ENCODE measurements at regions not wholly inside any gene's neighbourhood (a gene's known extent, or its start where the extent isn't known, plus 50 kb on each side); places are given as distances from the start of the nearest gene placed in this dataset.

GRCh38 chr4:177951026-177951425 is 508.8 kb upstream of the AGA start:
- Histone ChIP-seq H3K27me3 (ENCODE audit: insufficient read depth, poor library complexity, severe bottlenecking) (no peaks in the 10 kb centered on the region), H3K4me3 (replicated peaks; ENCODE audit: insufficient read depth, low read length) (no peak overlapping the region), H3K27ac (replicated peaks) (no peak overlapping the region)
- no peak for DNase-seq (ENCODE audit: low read depth in 1 of 2, low spot score in 1 of 2)
- TF ChIP-seq SPI1 (IDR thresholded peaks at IDR 0.05; ENCODE audit: borderline replicate concordance, low read depth) (no peak), GABPA (IDR thresholded peaks at IDR 0.05; ENCODE audit: low read depth) (no peak), POLR2AphosphoS5 (IDR thresholded peaks at IDR 0.05; ENCODE audit: low read depth) (no peak), REST (IDR thresholded peaks at IDR 0.05; ENCODE audit: insufficient replicate concordance, low read depth) (no peak)
- TF ChIP-seq, protein P1, sequence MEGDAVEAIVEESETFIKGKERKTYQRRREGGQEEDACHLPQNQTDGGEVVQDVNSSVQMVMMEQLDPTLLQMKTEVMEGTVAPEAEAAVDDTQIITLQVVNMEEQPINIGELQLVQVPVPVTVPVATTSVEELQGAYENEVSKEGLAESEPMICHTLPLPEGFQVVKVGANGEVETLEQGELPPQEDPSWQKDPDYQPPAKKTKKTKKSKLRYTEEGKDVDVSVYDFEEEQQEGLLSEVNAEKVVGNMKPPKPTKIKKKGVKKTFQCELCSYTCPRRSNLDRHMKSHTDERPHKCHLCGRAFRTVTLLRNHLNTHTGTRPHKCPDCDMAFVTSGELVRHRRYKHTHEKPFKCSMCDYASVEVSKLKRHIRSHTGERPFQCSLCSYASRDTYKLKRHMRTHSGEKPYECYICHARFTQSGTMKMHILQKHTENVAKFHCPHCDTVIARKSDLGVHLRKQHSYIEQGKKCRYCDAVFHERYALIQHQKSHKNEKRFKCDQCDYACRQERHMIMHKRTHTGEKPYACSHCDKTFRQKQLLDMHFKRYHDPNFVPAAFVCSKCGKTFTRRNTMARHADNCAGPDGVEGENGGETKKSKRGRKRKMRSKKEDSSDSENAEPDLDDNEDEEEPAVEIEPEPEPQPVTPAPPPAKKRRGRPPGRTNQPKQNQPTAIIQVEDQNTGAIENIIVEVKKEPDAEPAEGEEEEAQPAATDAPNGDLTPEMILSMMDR (IDR thresholded peaks at IDR 0.05; ENCODE audit: insufficient read depth, low read length) = no peak

- H3K27ac ChIP-seq (replicated peaks) = no peak overlapping the region
- no peak for TF ChIP-seq SPI1 (IDR thresholded peaks at IDR 0.05; ENCODE audit: borderline replicate concordance, low read depth)
- TF ChIP-seq POLR2AphosphoS5 (IDR thresholded peaks at IDR 0.05; ENCODE audit: low read depth) = no peak
- TF ChIP-seq, protein P1 (IDR thresholded peaks at IDR 0.05; ENCODE audit: insufficient read depth, low read length) = no peak
- no peak for TF ChIP-seq REST (IDR thresholded peaks at IDR 0.05; ENCODE audit: insufficient replicate concordance, low read depth)
- H3K4me3 ChIP-seq (replicated peaks; ENCODE audit: insufficient read depth, low read length) = no peak overlapping the region
- DNase-seq (ENCODE audit: low read depth in 1 of 2, low spot score in 1 of 2) = no peak
- H3K27me3 ChIP-seq (ENCODE audit: insufficient read depth, poor library complexity, severe bottlenecking) = no peaks in the 10 kb centered on the region
Observed at GRCh38 chr4:177952723-177953122, 510.5 kb upstream of the AGA start.

DNA sequence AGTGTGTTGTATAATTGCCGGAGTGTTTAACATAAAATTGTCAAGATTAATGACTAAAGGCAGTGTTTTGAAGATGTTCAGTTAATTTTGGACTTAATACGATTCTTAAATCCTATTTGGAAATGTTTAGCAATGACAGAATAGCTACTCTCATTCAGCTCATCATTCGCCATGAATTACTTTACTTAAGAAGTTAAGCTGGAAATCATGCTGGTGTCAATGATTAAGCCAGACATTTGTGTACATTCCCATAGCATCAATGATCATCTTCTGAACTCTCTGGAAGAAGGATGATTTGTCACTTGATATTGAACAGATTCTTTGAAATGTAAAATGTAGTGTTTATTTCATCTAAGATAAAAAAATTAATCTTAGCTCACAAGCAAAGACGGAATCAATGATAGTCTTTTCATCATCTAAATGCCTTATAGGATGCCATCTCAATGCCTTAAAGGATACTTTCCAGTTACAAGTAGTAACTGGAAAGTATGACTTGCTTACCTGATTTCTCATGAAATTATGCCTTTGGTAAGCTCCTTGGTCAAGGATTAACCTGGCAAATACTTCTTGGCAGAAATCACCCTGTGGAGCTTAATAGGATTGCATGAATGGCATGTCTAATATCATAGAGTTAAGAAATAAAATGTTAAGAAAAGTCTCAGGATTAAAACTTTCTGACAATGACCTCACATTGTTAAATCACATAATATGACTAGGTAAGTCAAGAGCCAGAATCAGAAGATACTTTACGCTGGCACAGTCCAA is 515.5 kb upstream of the AGA start:
- no peak overlapping the region for H3K27ac ChIP-seq (replicated peaks)
- no peak for TF ChIP-seq REST (IDR thresholded peaks at IDR 0.05; ENCODE audit: insufficient replicate concordance, low read depth)
- TF ChIP-seq SPI1 (IDR thresholded peaks at IDR 0.05; ENCODE audit: borderline replicate concordance, low read depth) = no peak
- no peak for TF ChIP-seq POLR2AphosphoS5 (IDR thresholded peaks at IDR 0.05; ENCODE audit: low read depth)
- no peak for TF ChIP-seq GABPA (IDR thresholded peaks at IDR 0.05; ENCODE audit: low read depth)
- TF ChIP-seq, protein P1 (IDR thresholded peaks at IDR 0.05; ENCODE audit: insufficient read depth, low read length) = no peak
- no peak for DNase-seq (ENCODE audit: low read depth in 1 of 2, low spot score in 1 of 2)
- no peaks in the 10 kb centered on the region for H3K27me3 ChIP-seq (ENCODE audit: insufficient read depth, poor library complexity, severe bottlenecking)
- H3K4me3 ChIP-seq (replicated peaks; ENCODE audit: insufficient read depth, low read length) = no peak overlapping the region

Data from HL-60 (cell line).